Ascending aorta (tissue), 2 donors: ENCODE measurements at regions not wholly inside any gene's neighbourhood (a gene's known extent, or its start where the extent isn't known, plus 50 kb on each side); places are given as distances from the start of the nearest gene placed in this dataset.

Experiments used
- DNase-seq, 2 donors: peaks; one replicate each; pipeline ENCODE4 v3.0.0-alpha.2; 2019; ENCODE audit warnings: low spot score in 2 of 2
- H3K27ac ChIP-seq, 2 donors: fragments of 200-600 bp; sonication (generic); one replicate each; pipeline ENCODE4 v1.5.1; 2016 to 2017; ENCODE audit warnings: mild to moderate bottlenecking in 1 of 2
- H3K27me3 ChIP-seq: fragments of 200-600 bp; sonication (generic); one replicate; pipeline ENCODE4 v1.5.1; 2017
- H3K36me3 ChIP-seq, 2 donors: fragments of 200-600 bp; sonication (generic); one replicate each; pipeline ENCODE4 v1.5.1; 2016
- H3K4me1 ChIP-seq, 2 donors: fragments of 200-600 bp; sonication (generic); one replicate each; pipeline ENCODE4 v1.5.1; 2016 to 2017; ENCODE audit warnings: mild to moderate bottlenecking in 1 of 2
- H3K4me3 ChIP-seq, 2 donors: fragments of 200-600 bp; sonication (generic); one replicate each; pipeline ENCODE4 v1.5.1; 2016 to 2017; ENCODE audit warnings: mild to moderate bottlenecking in 1 of 2
- H3K9me3 ChIP-seq, 2 donors: fragments of 200-600 bp; sonication (generic); one replicate each; pipeline ENCODE4 v1.5.1; 2016
- intact Hi-C: fragments of 100-400 bp; cut with DNase I; formaldehyde crosslinking; loops from one replicate; pipeline ENCODE4 v1.15.1; 2023
- TF ChIP-seq, protein P1 (sequence below), 3 experiments: fragments of 200-600 bp in 2 of 3; fragments of 450-650 bp in 1 of 3; sonication (generic) in 2 of 3; IDR thresholded peaks; one replicate each; pipeline ENCODE4 v1.5.1; 2016 to 2019; ENCODE audit warnings: antibody characterized with exemption in 3 of 3, mild to moderate bottlenecking in 1 of 3, moderate library complexity in 1 of 3

DNA sequence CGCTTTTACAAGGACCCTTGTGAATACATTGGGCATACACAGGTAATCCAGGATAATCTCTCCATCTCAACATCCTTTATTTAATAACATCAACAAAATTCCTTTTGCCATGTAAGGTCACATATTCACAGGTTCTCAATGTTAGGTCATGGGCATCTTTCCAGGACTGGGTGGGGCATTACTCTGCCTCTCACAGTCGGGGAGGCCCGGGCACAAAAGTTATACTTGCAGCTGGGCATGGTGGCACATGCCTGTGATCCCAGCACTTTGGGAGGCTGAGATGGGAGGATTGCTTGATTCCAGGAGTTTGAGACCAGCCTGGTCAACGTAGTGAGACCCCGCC, 93.7 kb upstream of the AP1S2 start:
- intact Hi-C loops = no loop called here
- Histone ChIP-seq H3K4me1 (no peaks in the 10 kb centered on the region), H3K4me3 (no peak overlapping the region), H3K27ac (no peak overlapping the region), H3K36me3 (no peaks in the 10 kb centered on the region), H3K9me3 (no peaks in the 10 kb centered on the region), H3K27me3 (no peaks in the 10 kb centered on the region)
- no peak for DNase-seq
- TF ChIP-seq, protein P1, sequence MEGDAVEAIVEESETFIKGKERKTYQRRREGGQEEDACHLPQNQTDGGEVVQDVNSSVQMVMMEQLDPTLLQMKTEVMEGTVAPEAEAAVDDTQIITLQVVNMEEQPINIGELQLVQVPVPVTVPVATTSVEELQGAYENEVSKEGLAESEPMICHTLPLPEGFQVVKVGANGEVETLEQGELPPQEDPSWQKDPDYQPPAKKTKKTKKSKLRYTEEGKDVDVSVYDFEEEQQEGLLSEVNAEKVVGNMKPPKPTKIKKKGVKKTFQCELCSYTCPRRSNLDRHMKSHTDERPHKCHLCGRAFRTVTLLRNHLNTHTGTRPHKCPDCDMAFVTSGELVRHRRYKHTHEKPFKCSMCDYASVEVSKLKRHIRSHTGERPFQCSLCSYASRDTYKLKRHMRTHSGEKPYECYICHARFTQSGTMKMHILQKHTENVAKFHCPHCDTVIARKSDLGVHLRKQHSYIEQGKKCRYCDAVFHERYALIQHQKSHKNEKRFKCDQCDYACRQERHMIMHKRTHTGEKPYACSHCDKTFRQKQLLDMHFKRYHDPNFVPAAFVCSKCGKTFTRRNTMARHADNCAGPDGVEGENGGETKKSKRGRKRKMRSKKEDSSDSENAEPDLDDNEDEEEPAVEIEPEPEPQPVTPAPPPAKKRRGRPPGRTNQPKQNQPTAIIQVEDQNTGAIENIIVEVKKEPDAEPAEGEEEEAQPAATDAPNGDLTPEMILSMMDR (IDR thresholded peaks at IDR 0.05) = no peak

DNA sequence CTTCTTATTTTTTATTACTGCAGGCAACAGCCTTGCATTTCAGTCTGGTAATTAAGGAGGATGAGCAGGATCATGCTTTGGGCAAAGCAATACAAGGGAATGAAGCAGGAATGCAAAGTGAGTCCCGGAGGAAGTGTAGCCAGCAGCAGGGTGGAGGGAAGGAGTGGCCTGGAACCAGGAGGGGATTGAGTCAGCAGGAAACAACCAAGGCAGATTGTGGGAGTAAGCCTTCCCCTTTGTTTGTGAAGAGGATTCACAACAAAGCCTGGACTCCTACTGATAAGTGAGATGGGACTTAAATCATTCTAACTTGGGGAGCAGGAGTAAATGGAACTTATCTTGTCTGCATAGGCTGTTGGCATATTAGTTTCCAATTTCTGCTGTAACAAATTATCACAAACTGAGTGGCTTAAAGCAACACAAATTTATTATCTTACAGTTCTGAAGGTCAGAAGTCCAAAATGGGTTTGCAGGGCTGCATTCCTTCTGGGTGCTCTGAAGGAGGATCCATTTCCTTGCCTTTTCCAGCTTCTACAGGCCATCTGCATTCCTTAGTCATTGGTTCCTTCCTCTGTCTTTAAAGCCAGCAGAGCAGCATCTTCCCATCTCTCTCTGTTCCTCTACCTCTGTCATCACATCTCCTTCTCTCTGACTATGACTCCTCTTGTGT, 93.2 kb upstream of the AP1S2 start:
- Histone ChIP-seq H3K27ac (no peak overlapping the region), H3K4me3 (no peak overlapping the region), H3K9me3 (no peaks in the 10 kb centered on the region), H3K36me3 (no peaks in the 10 kb centered on the region), H3K4me1 (no peaks in the 10 kb centered on the region), H3K27me3 (no peaks in the 10 kb centered on the region)
- TF ChIP-seq, protein P1 (IDR thresholded peaks at IDR 0.05) = no peak
- DNase-seq = no peak
- intact Hi-C loops = no loop called here

DNA sequence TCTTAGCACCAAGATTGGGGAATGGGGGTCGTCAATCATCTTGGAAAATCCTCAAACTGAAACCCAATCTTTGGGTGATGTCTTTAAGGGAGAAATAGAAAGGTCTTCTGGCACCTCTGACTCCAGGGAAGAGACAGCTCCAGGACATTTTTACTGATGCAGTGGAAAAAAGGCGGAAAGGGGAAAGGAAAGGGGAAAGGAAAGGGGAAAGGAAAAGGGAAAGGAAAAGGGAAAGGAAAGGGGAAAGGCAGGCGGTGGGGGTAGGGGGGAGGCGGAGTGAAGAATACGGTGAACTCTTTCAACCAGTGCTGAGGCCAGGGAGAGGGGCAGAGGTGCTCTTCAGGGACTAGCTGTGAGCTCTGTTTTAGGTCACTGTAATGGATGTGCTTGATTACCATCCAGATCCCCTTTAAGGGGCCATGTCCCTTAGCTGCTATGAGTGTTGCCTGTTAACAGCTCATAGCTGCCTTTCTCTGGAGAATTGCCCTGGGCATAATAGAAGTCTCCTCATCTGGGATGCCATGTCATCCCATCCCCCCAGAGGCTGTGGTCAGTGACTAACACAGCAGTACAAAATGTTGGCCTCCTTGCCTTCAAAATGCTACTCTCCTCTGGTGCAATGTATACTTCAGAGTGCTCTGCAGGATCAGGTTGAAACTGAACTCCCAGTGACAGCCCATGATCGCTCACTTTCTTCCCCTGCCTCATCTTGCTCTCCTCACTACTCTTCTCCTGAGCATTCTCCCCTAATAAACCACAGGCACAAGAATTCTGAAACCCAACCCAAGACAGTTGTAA, 92.4 kb upstream of the AP1S2 start:
- H3K27ac ChIP-seq = no peak overlapping the region
- no peaks in the 10 kb centered on the region for H3K4me1 ChIP-seq
- TF ChIP-seq, protein P1 (IDR thresholded peaks at IDR 0.05) = no peak
- no peak overlapping the region for H3K4me3 ChIP-seq
- intact Hi-C loops = no loop called here
- H3K36me3 ChIP-seq = no peaks in the 10 kb centered on the region
- H3K27me3 ChIP-seq = no peaks in the 10 kb centered on the region
- DNase-seq = no peak
- no peaks in the 10 kb centered on the region for H3K9me3 ChIP-seq

DNA sequence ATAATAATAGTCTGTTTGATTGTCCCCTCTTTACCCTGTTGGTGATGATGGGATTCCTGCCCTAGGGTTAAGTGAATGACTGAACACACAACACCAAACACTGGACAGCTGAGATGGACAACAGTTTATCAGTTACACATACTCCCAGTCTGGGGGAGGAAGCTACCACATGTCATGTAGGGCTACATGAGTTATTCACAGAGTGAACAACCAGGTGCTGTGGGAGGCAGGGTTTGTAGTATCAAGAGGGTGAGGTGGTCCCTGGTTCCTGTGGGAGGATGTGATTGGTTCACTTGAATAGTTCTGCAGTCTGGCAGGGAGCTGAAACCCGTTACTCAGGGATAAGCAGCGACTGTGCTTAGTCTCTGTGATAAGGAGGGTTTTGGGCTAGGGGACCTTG, 88.8 kb upstream of the AP1S2 start:
- no peak overlapping the region for H3K27ac ChIP-seq
- DNase-seq = no peak
- H3K4me1 ChIP-seq = no peaks in the 10 kb centered on the region
- intact Hi-C loops = no loop called here
- no peaks in the 10 kb centered on the region for H3K36me3 ChIP-seq
- TF ChIP-seq, protein P1 (IDR thresholded peaks at IDR 0.05) = no peak
- no peaks in the 10 kb centered on the region for H3K9me3 ChIP-seq
- no peak overlapping the region for H3K4me3 ChIP-seq
- H3K27me3 ChIP-seq = no peaks in the 10 kb centered on the region

DNA sequence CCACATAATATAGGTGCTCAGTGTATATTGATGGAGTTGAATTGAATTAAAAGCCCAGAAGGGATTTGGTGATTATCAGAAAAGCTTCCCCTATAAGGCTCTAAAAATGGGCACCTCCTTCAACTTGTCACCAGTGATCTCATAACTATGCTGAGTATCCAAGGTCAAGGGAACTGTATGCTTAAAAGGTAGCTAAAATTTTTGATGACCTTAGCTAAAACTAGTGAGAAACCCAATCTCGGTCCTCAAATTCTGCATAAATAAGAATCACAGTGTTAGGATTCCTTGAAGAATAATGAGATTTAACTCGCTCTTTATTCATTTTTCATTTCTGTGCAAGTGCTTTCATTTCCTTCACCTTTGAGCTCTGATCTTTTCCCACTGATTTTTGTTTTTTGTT, 87.7 kb upstream of the AP1S2 start:
- Histone ChIP-seq H3K4me1 (no peaks in the 10 kb centered on the region), H3K4me3 (no peak overlapping the region), H3K9me3 (no peaks in the 10 kb centered on the region), H3K36me3 (no peaks in the 10 kb centered on the region), H3K27ac (no peak overlapping the region), H3K27me3 (no peaks in the 10 kb centered on the region)
- no peak for DNase-seq
- TF ChIP-seq, protein P1 (IDR thresholded peaks at IDR 0.05) = no peak
- intact Hi-C loops = no loop called here
